Renal cortical epithelial cell (primary cell): ENCODE measurements at regions not wholly inside any gene's neighbourhood (a gene's known extent, or its start where the extent isn't known, plus 50 kb on each side); places are given as distances from the start of the nearest gene placed in this dataset.
"Not testable (repeated sequence)": the region's sequence is repeated elsewhere in the genome, so short reads cannot be mapped to it uniquely, and the experiment has no call there.

Experiments
- DNase-seq: peaks from one replicate; pipeline ENCODE4 v3.0.0-alpha.2; 2011; ENCODE audit warnings: low read depth

DNA sequence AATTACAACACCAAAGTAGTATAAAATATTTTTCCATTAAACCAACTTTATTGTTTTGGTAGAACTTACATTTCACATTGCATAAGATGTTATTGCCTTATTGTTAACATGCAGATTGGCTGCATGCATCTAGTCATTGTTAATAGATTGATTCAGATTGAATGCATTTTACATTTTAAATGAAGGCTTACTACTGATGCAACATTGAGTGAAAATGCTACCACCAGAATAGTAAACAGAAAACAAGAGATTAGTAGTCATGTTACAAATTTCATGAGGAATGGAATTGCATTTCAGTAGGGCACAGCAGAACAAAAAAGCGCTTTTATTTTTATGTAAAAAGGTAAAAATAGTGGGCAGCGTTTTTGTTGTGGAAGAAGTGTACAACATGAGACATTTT, 298.3 kb downstream of the ARL4A start:
- DNase-seq, result no peak

- peak; percentile 25 for DNase-seq
Observed at GRCh38 chr7:12987238-12987637, 299.8 kb downstream of the ARL4A start.

DNA sequence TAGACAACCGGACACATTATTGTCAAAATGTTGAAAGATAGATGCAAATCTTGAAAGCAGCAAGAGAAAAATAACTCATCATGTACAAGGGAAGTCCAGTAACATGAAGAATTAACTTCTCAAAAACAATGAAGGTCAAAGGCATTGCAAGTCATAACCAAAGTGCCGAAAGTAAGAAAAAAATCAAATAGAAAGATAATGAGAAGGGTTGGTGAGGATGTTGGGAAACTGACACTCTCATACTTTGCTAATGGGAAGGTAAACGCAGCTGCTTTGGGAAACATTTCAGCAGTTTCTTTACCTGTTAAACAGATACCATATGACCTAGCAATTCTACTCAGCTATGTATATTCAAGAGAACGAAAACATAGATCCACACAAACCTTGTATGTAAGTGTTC, 303.0 kb downstream of the ARL4A start:
- no peak for DNase-seq

DNA sequence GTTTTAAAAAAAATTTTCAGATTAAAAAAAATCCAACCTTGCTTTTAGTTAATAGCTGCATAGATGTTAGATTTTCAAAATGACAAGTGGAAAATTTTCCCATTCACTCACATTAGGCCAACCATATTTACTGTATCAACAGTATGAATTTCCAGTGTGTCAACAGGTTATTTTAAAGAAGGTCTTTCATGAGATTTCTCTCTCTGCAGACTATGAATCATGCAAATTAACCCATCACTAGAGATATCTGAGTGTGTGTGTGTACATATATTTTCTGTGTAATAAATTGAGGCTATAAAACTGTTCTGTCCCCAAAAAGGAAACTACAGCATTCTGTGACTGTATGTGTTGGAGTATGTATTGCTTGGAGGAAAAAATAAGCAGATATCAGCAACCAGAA, 305.6 kb downstream of the ARL4A start:
- DNase-seq, result no peak

- no peak for DNase-seq
Observed at GRCh38 chr7:12995912-12996469, 308.6 kb downstream of the ARL4A start.

GRCh38 chr7:13007331-13007730, 319.9 kb downstream of the ARL4A start:
- no peak for DNase-seq

GRCh38 chr7:13009517-13009916, 322.1 kb downstream of the ARL4A start:
- DNase-seq, result no peak

DNA sequence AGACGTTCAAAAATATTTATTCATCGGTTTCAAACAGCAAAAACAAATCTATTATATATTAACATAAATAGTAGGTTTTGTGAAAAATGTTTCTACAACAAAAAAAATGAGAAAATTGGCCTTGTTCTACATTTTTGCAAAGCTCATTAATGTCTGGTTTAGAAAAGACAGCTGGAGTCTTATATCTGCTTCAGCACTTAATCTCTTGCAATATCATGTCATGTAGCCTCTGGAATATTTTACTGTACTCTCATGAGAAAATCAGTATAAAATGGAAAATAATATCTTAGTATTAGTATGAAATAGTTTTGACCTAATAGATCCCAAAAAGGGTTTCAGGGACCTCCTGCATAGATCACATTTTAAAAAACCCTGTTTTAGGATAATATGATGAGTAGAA, 326.6 kb downstream of the ARL4A start:
- no peak for DNase-seq

GRCh38 chr7:13016036-13016581, 328.7 kb downstream of the ARL4A start:
- no peak for DNase-seq

DNA sequence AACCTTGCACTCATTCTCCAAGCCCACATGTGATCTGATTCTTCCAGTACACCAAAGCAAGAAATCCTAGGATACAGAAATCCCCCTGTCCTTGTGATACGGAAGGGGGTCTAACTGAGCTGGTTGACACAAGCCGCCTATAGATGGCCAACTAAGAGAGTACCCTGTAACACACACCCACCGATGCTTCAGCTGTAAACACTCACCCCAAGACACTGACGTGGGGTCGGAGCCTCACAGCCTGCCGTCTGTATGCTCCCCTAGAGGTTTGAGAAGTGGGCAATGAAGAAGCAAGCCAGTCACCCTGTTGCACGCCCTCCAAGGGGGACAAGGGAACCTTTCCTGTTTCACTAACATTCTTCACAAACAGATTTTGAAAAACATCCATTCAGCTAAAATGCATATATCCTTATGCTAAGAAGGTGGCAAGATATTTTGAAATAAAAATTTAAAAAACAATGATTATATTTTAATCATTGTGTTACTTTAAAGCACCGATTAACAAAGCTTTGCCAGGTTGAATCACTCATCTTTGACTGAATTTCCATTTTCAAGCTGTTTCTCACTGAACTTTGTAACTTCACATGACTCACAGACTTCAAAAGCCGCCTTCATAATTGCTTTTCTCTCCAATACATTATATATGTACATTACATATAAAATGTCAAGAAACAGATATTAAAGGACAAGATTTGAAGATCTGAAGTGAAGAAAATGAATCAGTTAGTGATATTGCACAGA, 329.3 kb downstream of the ARL4A start:
- DNase-seq, result peak; percentile 69

DNA sequence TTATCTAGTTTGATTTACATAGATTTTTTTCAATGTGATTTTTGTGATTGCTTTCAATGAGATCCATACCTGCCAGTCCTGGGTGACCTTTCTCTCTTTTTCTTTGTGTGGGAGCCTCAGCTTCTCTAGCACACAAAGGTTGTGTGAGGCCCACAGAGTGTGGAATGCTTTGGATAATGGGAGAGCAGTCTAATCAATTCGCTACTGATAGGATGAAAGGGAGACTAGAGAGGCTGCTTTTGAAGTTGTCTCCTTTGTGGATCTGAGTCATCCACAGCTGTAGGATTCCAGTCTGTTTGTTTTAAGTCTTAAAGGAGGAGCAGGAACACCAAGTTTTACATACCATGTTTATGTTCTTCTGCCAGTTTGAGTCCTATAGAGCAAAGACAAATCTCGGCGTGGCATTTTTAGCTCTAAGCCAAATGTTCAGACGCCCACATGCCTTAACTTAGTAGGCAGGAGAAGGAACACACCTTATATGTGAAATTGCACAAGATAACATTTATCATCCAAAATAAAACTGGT, 330.0 kb downstream of the ARL4A start:
- peak; percentile 70 for DNase-seq

DNA sequence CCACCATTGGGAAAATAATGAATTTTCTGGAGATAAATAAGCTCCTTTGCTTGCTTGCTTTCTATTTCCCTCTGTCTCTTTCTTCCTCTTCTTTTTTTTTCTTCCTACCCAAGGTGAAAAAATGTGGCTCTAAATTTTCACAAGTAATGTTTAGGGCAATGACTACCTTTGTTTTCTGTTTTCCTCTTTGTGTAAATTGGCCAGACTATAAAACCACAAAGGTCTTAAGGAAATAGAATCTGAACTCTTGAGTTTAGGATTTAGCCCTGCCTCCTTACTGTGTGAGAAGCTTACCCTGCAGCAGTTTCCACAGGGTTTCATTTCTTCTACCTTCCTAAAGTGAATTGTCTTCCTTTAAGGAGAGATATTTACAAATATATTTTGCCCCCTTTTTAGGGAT, 330.4 kb downstream of the ARL4A start:
- peak; percentile 72 for DNase-seq

- DNase-seq, result peak; percentile 7
Observed at GRCh38 chr7:13021566-13022300, 334.3 kb downstream of the ARL4A start.

- DNase-seq, result no peak
Observed at GRCh38 chr7:13024121-13024674, 336.8 kb downstream of the ARL4A start.

- not testable (repeated sequence) for DNase-seq
Observed at GRCh38 chr7:13025043-13025442, 337.6 kb downstream of the ARL4A start.

GRCh38 chr7:13027321-13027720, 339.9 kb downstream of the ARL4A start:
- no peak for DNase-seq

- DNase-seq, result no peak
Observed at GRCh38 chr7:13028036-13028824, 340.8 kb downstream of the ARL4A start.

GRCh38 chr7:13028825-13029099, 341.3 kb downstream of the ARL4A start:
- DNase-seq, result no peak

- no peak for DNase-seq
Observed at GRCh38 chr7:13031468-13031867, 344.0 kb downstream of the ARL4A start.

GRCh38 chr7:13032084-13032483, 344.7 kb downstream of the ARL4A start:
- no peak for DNase-seq

DNA sequence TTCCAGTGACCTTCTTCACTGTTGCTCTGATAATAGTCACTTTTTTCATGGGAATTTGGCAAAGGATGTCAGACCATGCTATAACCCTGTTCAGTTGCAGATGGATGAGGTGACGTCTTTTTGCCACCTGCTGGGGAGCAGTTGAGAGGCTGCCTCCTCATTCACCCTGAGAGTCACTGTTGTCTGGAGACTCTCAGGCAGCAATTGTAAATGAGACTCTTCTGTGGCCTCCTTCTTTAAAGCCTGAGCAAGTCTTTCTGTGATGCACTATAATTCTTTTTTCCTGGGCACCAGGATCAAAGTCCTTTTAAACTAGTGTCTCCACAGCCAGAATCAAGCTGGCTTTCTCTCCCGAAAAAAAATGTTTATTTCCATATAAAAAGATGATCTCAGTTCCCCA, 345.1 kb downstream of the ARL4A start:
- no peak for DNase-seq

- DNase-seq, result no peak
Observed at GRCh38 chr7:13034693-13035092, 347.3 kb downstream of the ARL4A start.
